ENCODE measurements at regions not wholly inside any gene's neighbourhood (a gene's known extent, or its start where the extent isn't known, plus 50 kb on each side); places are given as distances from the start of the nearest gene placed in this dataset.

DNA sequence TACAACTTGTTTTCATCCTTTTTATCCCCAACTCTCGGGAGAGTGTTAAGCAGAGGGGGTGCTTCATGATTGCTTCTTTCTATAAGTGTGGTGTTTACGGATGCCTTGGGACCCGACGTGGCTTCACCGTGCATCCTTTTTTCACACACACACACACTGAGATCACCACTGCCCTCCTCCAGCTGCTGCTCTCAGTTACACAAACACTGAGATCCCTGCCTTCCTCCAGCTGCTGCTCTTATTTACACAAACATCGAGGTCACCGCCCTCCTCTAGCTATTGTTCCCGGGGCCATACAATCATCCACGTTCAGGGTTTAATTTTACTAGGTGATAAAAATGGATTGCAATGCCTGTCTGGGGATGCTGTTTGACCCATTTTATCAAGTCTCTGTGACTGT, 155.4 kb upstream of the FAM9B start:
- H3K36me3 Mint-ChIP-seq (ENCODE audit: insufficient read depth, unreplicated experiment) = no peaks in the 10 kb centered on the region
- no peaks in the 10 kb centered on the region for H3K4me1 Mint-ChIP-seq (ENCODE audit: low read depth, unreplicated experiment)
- intact Hi-C loops (cut with micrococcal nuclease; ENCODE audit: unreplicated experiment) = no loop called here
- no peaks in the 10 kb centered on the region for H3K27me3 Mint-ChIP-seq (ENCODE audit: unreplicated experiment)
- BruUV-seq (replicated peaks) = no TSS peak
- CTCF ChIA-PET = no interaction called here
- TF ChIP-seq, protein P1, sequence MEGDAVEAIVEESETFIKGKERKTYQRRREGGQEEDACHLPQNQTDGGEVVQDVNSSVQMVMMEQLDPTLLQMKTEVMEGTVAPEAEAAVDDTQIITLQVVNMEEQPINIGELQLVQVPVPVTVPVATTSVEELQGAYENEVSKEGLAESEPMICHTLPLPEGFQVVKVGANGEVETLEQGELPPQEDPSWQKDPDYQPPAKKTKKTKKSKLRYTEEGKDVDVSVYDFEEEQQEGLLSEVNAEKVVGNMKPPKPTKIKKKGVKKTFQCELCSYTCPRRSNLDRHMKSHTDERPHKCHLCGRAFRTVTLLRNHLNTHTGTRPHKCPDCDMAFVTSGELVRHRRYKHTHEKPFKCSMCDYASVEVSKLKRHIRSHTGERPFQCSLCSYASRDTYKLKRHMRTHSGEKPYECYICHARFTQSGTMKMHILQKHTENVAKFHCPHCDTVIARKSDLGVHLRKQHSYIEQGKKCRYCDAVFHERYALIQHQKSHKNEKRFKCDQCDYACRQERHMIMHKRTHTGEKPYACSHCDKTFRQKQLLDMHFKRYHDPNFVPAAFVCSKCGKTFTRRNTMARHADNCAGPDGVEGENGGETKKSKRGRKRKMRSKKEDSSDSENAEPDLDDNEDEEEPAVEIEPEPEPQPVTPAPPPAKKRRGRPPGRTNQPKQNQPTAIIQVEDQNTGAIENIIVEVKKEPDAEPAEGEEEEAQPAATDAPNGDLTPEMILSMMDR (IDR thresholded peaks at IDR 0.05; ENCODE audit: unreplicated experiment) = no peak
- no peak overlapping the region for H3K4me3 Mint-ChIP-seq (ENCODE audit: low read depth, unreplicated experiment)
- no peak for DNase-seq
- no peaks in the 10 kb centered on the region for H3K9me3 Mint-ChIP-seq (ENCODE audit: low read depth, unreplicated experiment)
- no peak overlapping the region for H3K27ac Mint-ChIP-seq (ENCODE audit: unreplicated experiment)

- no peak overlapping the region for H3K27ac Mint-ChIP-seq (ENCODE audit: unreplicated experiment)
- H3K9me3 Mint-ChIP-seq (ENCODE audit: low read depth, unreplicated experiment) = no peaks in the 10 kb centered on the region
- H3K4me3 Mint-ChIP-seq (ENCODE audit: low read depth, unreplicated experiment) = no peak overlapping the region
- no peaks in the 10 kb centered on the region for H3K36me3 Mint-ChIP-seq (ENCODE audit: insufficient read depth, unreplicated experiment)
- CTCF ChIA-PET = no interaction called here
- intact Hi-C loops (cut with micrococcal nuclease; ENCODE audit: unreplicated experiment) = no loop called here
- DNase-seq = no peak
- no peaks in the 10 kb centered on the region for H3K27me3 Mint-ChIP-seq (ENCODE audit: unreplicated experiment)
- no peaks in the 10 kb centered on the region for H3K4me1 Mint-ChIP-seq (ENCODE audit: low read depth, unreplicated experiment)
- TF ChIP-seq, protein P1 (IDR thresholded peaks at IDR 0.05; ENCODE audit: unreplicated experiment) = no peak
- no TSS peak for BruUV-seq (replicated peaks)
Observed at GRCh38 chrX:9191392-9191791, 157.5 kb upstream of the FAM9B start.

- Mint-ChIP-seq H3K4me3 (ENCODE audit: low read depth, unreplicated experiment) (no peak overlapping the region), H3K27ac (ENCODE audit: unreplicated experiment) (no peak overlapping the region), H3K36me3 (ENCODE audit: insufficient read depth, unreplicated experiment) (no peaks in the 10 kb centered on the region), H3K27me3 (ENCODE audit: unreplicated experiment) (no peaks in the 10 kb centered on the region), H3K4me1 (ENCODE audit: low read depth, unreplicated experiment) (no peaks in the 10 kb centered on the region), H3K9me3 (ENCODE audit: low read depth, unreplicated experiment) (no peaks in the 10 kb centered on the region)
- intact Hi-C loops (cut with micrococcal nuclease; ENCODE audit: unreplicated experiment) = no loop called here
- CTCF ChIA-PET = no interaction called here
- no peak for DNase-seq
- TF ChIP-seq, protein P1 (IDR thresholded peaks at IDR 0.05; ENCODE audit: unreplicated experiment) = no peak
- BruUV-seq (replicated peaks) = no TSS peak
Observed at GRCh38 chrX:9195199-9195880, 161.4 kb upstream of the FAM9B start.

- intact Hi-C loops (cut with micrococcal nuclease; ENCODE audit: unreplicated experiment) = no loop called here
- no peak for DNase-seq
- Mint-ChIP-seq H3K4me3 (ENCODE audit: low read depth, unreplicated experiment) (no peak overlapping the region), H3K36me3 (ENCODE audit: insufficient read depth, unreplicated experiment) (no peaks in the 10 kb centered on the region), H3K9me3 (ENCODE audit: low read depth, unreplicated experiment) (no peaks in the 10 kb centered on the region), H3K27ac (ENCODE audit: unreplicated experiment) (no peak overlapping the region), H3K4me1 (ENCODE audit: low read depth, unreplicated experiment) (no peaks in the 10 kb centered on the region), H3K27me3 (ENCODE audit: unreplicated experiment) (no peaks in the 10 kb centered on the region)
- BruUV-seq (replicated peaks) = no TSS peak
- CTCF ChIA-PET = no interaction called here
- TF ChIP-seq, protein P1 (IDR thresholded peaks at IDR 0.05; ENCODE audit: unreplicated experiment) = no peak
Observed at GRCh38 chrX:9196961-9197640, 163.2 kb upstream of the FAM9B start.
